Ovary (tissue), 7 donors: ENCODE measurements at regions not wholly inside any gene's neighbourhood (a gene's known extent, or its start where the extent isn't known, plus 50 kb on each side); places are given as distances from the start of the nearest gene placed in this dataset.

Source experiments
- DNase-seq, 5 donors: peaks; one replicate each; pipeline ENCODE4 v3.0.0-alpha.2; 2019 to 2020
- H3K27ac ChIP-seq, 2 donors: fragments of 200-600 bp; one replicate each; pipeline versions ENCODE4 v1.5.1 to v1.8.0; 2019 to 2022
- H3K27me3 ChIP-seq: fragments of 200-600 bp; one replicate; pipeline ENCODE4 v1.8.0; 2022
- H3K36me3 ChIP-seq: fragments of 200-600 bp; sonication (generic); one replicate; pipeline ENCODE4 v1.5.1; 2019
- H3K4me1 ChIP-seq: one replicate; pipeline ENCODE4 v1.8.1; 2013; ENCODE audit warnings: mild to moderate bottlenecking, moderate library complexity; ENCODE audit not compliant: insufficient read depth
- H3K4me3 ChIP-seq: fragments of 200-600 bp; sonication (generic); one replicate; pipeline ENCODE4 v1.5.1; 2017
- H3K9me3 ChIP-seq, 2 donors: fragments of 200-600 bp in 1 of 2; sonication (generic) in 1 of 2; one replicate each; pipeline versions ENCODE4 v1.5.1 to v1.8.1; 2013 to 2019; ENCODE audit warnings: mild to moderate bottlenecking in 1 of 2, moderate library complexity in 1 of 2
- CTCF ChIP-seq, 3 donors: fragments of 450-650 bp in 2 of 3; fragments of 200-600 bp in 1 of 3; IDR thresholded peaks; one replicate each; pipeline versions ENCODE4 v1.5.1 to v1.8.0; 2016 to 2022; ENCODE audit warnings: antibody characterized with exemption in 3 of 3, mild to moderate bottlenecking in 1 of 3
- EP300 ChIP-seq: sonication (generic); formaldehyde crosslinking; IDR thresholded peaks from one replicate; pipeline ENCODE4 v1.6.1; 2017; ENCODE audit warnings: antibody characterized with exemption
- POLR2A ChIP-seq: fragments of 450-650 bp; IDR thresholded peaks from one replicate; pipeline ENCODE4 v1.6.1; 2017; ENCODE audit warnings: antibody characterized with exemption, mild to moderate bottlenecking, moderate library complexity
- WGBS, 3 donors: extraction: QIAGEN DNeasy Blood & Tissue Kit in 1 of 3; methylation state at CpG; one replicate each; pipeline versions ENCODE4 v1.1.5 to v1.1.7; 2013 to 2017; 5-methylcytosine and 5-hydroxymethylcytosine counted together
- intact Hi-C, 4 donors: fragments of 100-400 bp; cut with DNase I; formaldehyde crosslinking; loops; one replicate each; pipeline versions ENCODE4 v1.11.0 to v1.15.1; 2022 to 2023
- donor health status: DM: no; HTN: no; CAD: no; lungs with moderate emphysema.
- donor health status: DM: no; HTN: no; CAD: no.
- donor health status: Bipolar disorder and iron deficiency.
- donor health status: DM: no; HTN: no; CAD: no.
- donor health status: DM: yes; HTN: yes; CAD: no.

GRCh38 chr17:34820922-34821321, 140.3 kb downstream of the CCT6B start:
- intact Hi-C loops, result no loop called here
- no peaks in the 10 kb centered on the region for H3K9me3 ChIP-seq
- WGBS, 3 donors, result 32 to 40% (median 39%) methylated on average over 4 of the region's 4 CpGs
- H3K27me3 ChIP-seq, result no peaks in the 10 kb centered on the region
- H3K36me3 ChIP-seq, result no peaks in the 10 kb centered on the region
- DNase-seq, result no peak
- no peaks in the 10 kb centered on the region for H3K4me1 ChIP-seq
- H3K27ac ChIP-seq, result no peak overlapping the region
- no peak for TF ChIP-seq POLR2A
- no peak for TF ChIP-seq CTCF (IDR thresholded peaks at IDR 0.05)
- TF ChIP-seq EP300, result no peak
- no peak overlapping the region for H3K4me3 ChIP-seq

- intact Hi-C loops, result no loop called here
- 10 to 32% (median 30%) methylated on average over 8 of the region's 8 CpGs for WGBS, 3 donors
Observed at GRCh38 chr17:34820248-34820801, 140.9 kb downstream of the CCT6B start.

GRCh38 chr17:34817252-34818035, 143.8 kb downstream of the CCT6B start:
- no peaks in the 10 kb centered on the region for H3K27me3 ChIP-seq
- TF ChIP-seq POLR2A, result no peak
- TF ChIP-seq CTCF (IDR thresholded peaks at IDR 0.05), result no peak
- no peak for TF ChIP-seq EP300
- WGBS, 3 donors, result 77 to 87% (median 85%) methylated on average over 8 of the region's 8 CpGs
- no peaks in the 10 kb centered on the region for H3K4me1 ChIP-seq
- H3K9me3 ChIP-seq, result no peaks in the 10 kb centered on the region
- no peak for DNase-seq
- no peak overlapping the region for H3K27ac ChIP-seq
- H3K4me3 ChIP-seq, result no peak overlapping the region
- intact Hi-C loops, result no loop called here
- no peaks in the 10 kb centered on the region for H3K36me3 ChIP-seq

More at GRCh38 chr17:34820248-34820801, 140.9 kb downstream of the CCT6B start:
- H3K27ac ChIP-seq, result no peak overlapping the region
- no peaks in the 10 kb centered on the region for H3K4me1 ChIP-seq
- no peaks in the 10 kb centered on the region for H3K9me3 ChIP-seq
- DNase-seq, result no peak
- H3K4me3 ChIP-seq, result no peak overlapping the region
- no peaks in the 10 kb centered on the region for H3K27me3 ChIP-seq
- no peaks in the 10 kb centered on the region for H3K36me3 ChIP-seq
- TF ChIP-seq EP300 (no peak), CTCF (IDR thresholded peaks at IDR 0.05) (no peak), POLR2A (no peak)

GRCh38 chr17:34816848-34817247, 144.4 kb downstream of the CCT6B start:
- no peak for DNase-seq
- no peaks in the 10 kb centered on the region for H3K27me3 ChIP-seq
- no peak overlapping the region for H3K27ac ChIP-seq
- no peaks in the 10 kb centered on the region for H3K4me1 ChIP-seq
- no peaks in the 10 kb centered on the region for H3K9me3 ChIP-seq
- H3K4me3 ChIP-seq, result no peak overlapping the region
- no peaks in the 10 kb centered on the region for H3K36me3 ChIP-seq
- WGBS, 3 donors, result 57 to 63% (median 63%) methylated on average over 5 of the region's 5 CpGs
- TF ChIP-seq EP300 (no peak), CTCF (IDR thresholded peaks at IDR 0.05) (no peak)
- intact Hi-C loops, result no loop called here
